GM06990 (cell line): ENCODE measurements at regions not wholly inside any gene's neighbourhood (a gene's known extent, or its start where the extent isn't known, plus 50 kb on each side); places are given as distances from the start of the nearest gene placed in this dataset.

Source experiments
- DNase-seq: peaks from one replicate; pipeline ENCODE4 v3.0.0-alpha.2; 2011; ENCODE audit not compliant: insufficient read length; ENCODE audit errors: extremely low read depth
- H3K27me3 ChIP-seq: replicated peaks from 2 replicates; pipeline ENCODE4 v1.6.0; 2011; ENCODE audit warnings: low read length; ENCODE audit not compliant: control insufficient read depth, insufficient read depth
- H3K36me3 ChIP-seq: 2 replicates; pipeline ENCODE4 v1.5.1; 2011; ENCODE audit warnings: low read length; ENCODE audit not compliant: control insufficient read depth, insufficient read depth
- H3K4me3 ChIP-seq: replicated peaks from 2 replicates; pipeline ENCODE4 v1.5.1; 2011; ENCODE audit warnings: low read depth, mild to moderate bottlenecking, control low read depth, low read length
- CTCF ChIP-seq: IDR thresholded peaks from 2 replicates; pipeline ENCODE4 v1.5.1; 2011; ENCODE audit warnings: low read length, control low read depth, mild to moderate bottlenecking, inconsistent platforms; ENCODE audit not compliant: insufficient read depth, poor library complexity, severe bottlenecking

- no peaks in the 10 kb centered on the region for H3K27me3 ChIP-seq
- no peak overlapping the region for H3K4me3 ChIP-seq
- no peak for TF ChIP-seq CTCF
- H3K36me3 ChIP-seq: no peaks in the 10 kb centered on the region
- DNase-seq: no peak
Measured at GRCh38 chr6:14880052-14880451, 365.8 kb upstream of the JARID2 start.

GRCh38 chr6:14880677-14881076 is 365.2 kb upstream of the JARID2 start:
- TF ChIP-seq CTCF: no peak
- H3K36me3 ChIP-seq: no peaks in the 10 kb centered on the region
- no peak for DNase-seq
- no peaks in the 10 kb centered on the region for H3K27me3 ChIP-seq
- H3K4me3 ChIP-seq: no peak overlapping the region

- TF ChIP-seq CTCF: no peak
- no peaks in the 10 kb centered on the region for H3K27me3 ChIP-seq
- no peak for DNase-seq
- H3K4me3 ChIP-seq: no peak overlapping the region
- H3K36me3 ChIP-seq: no peaks in the 10 kb centered on the region
Measured at GRCh38 chr6:14881398-14881797, 364.5 kb upstream of the JARID2 start.

- no peak for DNase-seq
- H3K4me3 ChIP-seq: no peak overlapping the region
Measured at GRCh38 chr6:14882394-14883026, 363.4 kb upstream of the JARID2 start.

GRCh38 chr6:14883921-14884320 is 361.9 kb upstream of the JARID2 start:
- H3K36me3 ChIP-seq: no peaks in the 10 kb centered on the region
- DNase-seq: no peak
- no peak for TF ChIP-seq CTCF
- H3K4me3 ChIP-seq: no peak overlapping the region
- no peaks in the 10 kb centered on the region for H3K27me3 ChIP-seq

More at GRCh38 chr6:14882394-14883026, 363.4 kb upstream of the JARID2 start:
- Histone ChIP-seq H3K36me3 (no peaks in the 10 kb centered on the region), H3K27me3 (no peaks in the 10 kb centered on the region)
- no peak for TF ChIP-seq CTCF

GRCh38 chr6:14885498-14885897 is 360.4 kb upstream of the JARID2 start:
- DNase-seq: no peak
- no peaks in the 10 kb centered on the region for H3K36me3 ChIP-seq
- H3K4me3 ChIP-seq: no peak overlapping the region
- TF ChIP-seq CTCF: no peak
- no peaks in the 10 kb centered on the region for H3K27me3 ChIP-seq
